ENCODE measurements at regions not wholly inside any gene's neighbourhood (a gene's known extent, or its start where the extent isn't known, plus 50 kb on each side); places are given as distances from the start of the nearest gene placed in this dataset.
"Not testable (repeated sequence)": the region's sequence is repeated elsewhere in the genome, so short reads cannot be mapped to it uniquely, and the experiment has no call there.

GRCh38 chr4:66767442-66767841, 777.9 kb downstream of the CENPC start:
- no peaks in the 10 kb centered on the region for H3K9me3 ChIP-seq (ENCODE audit: insufficient read depth, low read depth, low read length)
- H3K4me2 ChIP-seq (ENCODE audit: low read depth, low read length, poor library complexity, severe bottlenecking), result no peak overlapping the region
- no peaks in the 10 kb centered on the region for H3K9me2 ChIP-seq (replicated peaks; ENCODE audit: low read depth, low read length)
- H3K79me2 ChIP-seq (ENCODE audit: insufficient read depth, low read length), result no peaks in the 10 kb centered on the region
- no peaks in the 10 kb centered on the region for H3F3A ChIP-seq (ENCODE audit: low read depth)
- H2AFZ ChIP-seq (ENCODE audit: low read length), result no peak overlapping the region
- no peaks in the 10 kb centered on the region for H3K27me3 ChIP-seq (ENCODE audit: insufficient read depth, low read length, poor library complexity, severe bottlenecking)
- H3K36me3 ChIP-seq (ENCODE audit: insufficient read depth, low read length), result no peaks in the 10 kb centered on the region
- TF ChIP-seq EZH2phosphoT487 (IDR thresholded peaks at IDR 0.05; ENCODE audit: borderline replicate concordance) (no peak), CTCF (conservative IDR thresholded peaks at IDR 0.05; ENCODE audit: low read length) (no peak)
- no peak overlapping the region for H3K4me3 ChIP-seq (ENCODE audit: low read length, poor library complexity, severe bottlenecking)
- no peaks in the 10 kb centered on the region for H3K4me1 ChIP-seq (ENCODE audit: insufficient read depth, low read length, poor library complexity, severe bottlenecking)
- H3K9ac ChIP-seq (ENCODE audit: low read depth, low read length, poor library complexity, severe bottlenecking), result no peak overlapping the region
- H4K20me1 ChIP-seq (ENCODE audit: insufficient read depth, low read length, poor library complexity, severe bottlenecking), result no peaks in the 10 kb centered on the region

- H3K36me3 ChIP-seq (ENCODE audit: insufficient read depth, low read length), result no peaks in the 10 kb centered on the region
- no peaks in the 10 kb centered on the region for H3K4me1 ChIP-seq (ENCODE audit: insufficient read depth, low read length, poor library complexity, severe bottlenecking)
- no peak for TF ChIP-seq EZH2phosphoT487 (IDR thresholded peaks at IDR 0.05; ENCODE audit: borderline replicate concordance)
- TF ChIP-seq CTCF (conservative IDR thresholded peaks at IDR 0.05; ENCODE audit: low read length), result no peak
- no peaks in the 10 kb centered on the region for H4K20me1 ChIP-seq (ENCODE audit: insufficient read depth, low read length, poor library complexity, severe bottlenecking)
- no peak overlapping the region for H3K4me3 ChIP-seq (ENCODE audit: low read length, poor library complexity, severe bottlenecking)
- no peak overlapping the region for H3K9ac ChIP-seq (ENCODE audit: low read depth, low read length, poor library complexity, severe bottlenecking)
- no peaks in the 10 kb centered on the region for H3K9me3 ChIP-seq (ENCODE audit: insufficient read depth, low read depth, low read length)
- H3K79me2 ChIP-seq (ENCODE audit: insufficient read depth, low read length), result no peaks in the 10 kb centered on the region
- H3K4me2 ChIP-seq (ENCODE audit: low read depth, low read length, poor library complexity, severe bottlenecking), result no peak overlapping the region
- H3F3A ChIP-seq (ENCODE audit: low read depth), result no peaks in the 10 kb centered on the region
- no peaks in the 10 kb centered on the region for H3K27me3 ChIP-seq (ENCODE audit: insufficient read depth, low read length, poor library complexity, severe bottlenecking)
- H2AFZ ChIP-seq (ENCODE audit: low read length), result no peak overlapping the region
- no peaks in the 10 kb centered on the region for H3K9me2 ChIP-seq (replicated peaks; ENCODE audit: low read depth, low read length)
These were observed 778.7 kb downstream of the CENPC start for GRCh38 chr4:66766557-66766956.

- H3F3A ChIP-seq (ENCODE audit: low read depth), result no peaks in the 10 kb centered on the region
- H3K9me3 ChIP-seq (ENCODE audit: insufficient read depth, low read depth, low read length), result no peaks in the 10 kb centered on the region
- no peaks in the 10 kb centered on the region for H3K27me3 ChIP-seq (ENCODE audit: insufficient read depth, low read length, poor library complexity, severe bottlenecking)
- no peak overlapping the region for H3K4me3 ChIP-seq (ENCODE audit: low read length, poor library complexity, severe bottlenecking)
- no peak overlapping the region for H3K4me2 ChIP-seq (ENCODE audit: low read depth, low read length, poor library complexity, severe bottlenecking)
- H3K9me2 ChIP-seq (replicated peaks; ENCODE audit: low read depth, low read length), result no peaks in the 10 kb centered on the region
- H3K4me1 ChIP-seq (ENCODE audit: insufficient read depth, low read length, poor library complexity, severe bottlenecking), result no peaks in the 10 kb centered on the region
- TF ChIP-seq CTCF (conservative IDR thresholded peaks at IDR 0.05; ENCODE audit: low read length), result no peak
- TF ChIP-seq EZH2phosphoT487 (IDR thresholded peaks at IDR 0.05; ENCODE audit: borderline replicate concordance), result no peak
- H3K79me2 ChIP-seq (ENCODE audit: insufficient read depth, low read length), result no peaks in the 10 kb centered on the region
- no peaks in the 10 kb centered on the region for H4K20me1 ChIP-seq (ENCODE audit: insufficient read depth, low read length, poor library complexity, severe bottlenecking)
- H2AFZ ChIP-seq (ENCODE audit: low read length), result no peak overlapping the region
- no peaks in the 10 kb centered on the region for H3K36me3 ChIP-seq (ENCODE audit: insufficient read depth, low read length)
- no peak overlapping the region for H3K9ac ChIP-seq (ENCODE audit: low read depth, low read length, poor library complexity, severe bottlenecking)
These were observed 795.0 kb downstream of the CENPC start for GRCh38 chr4:66750273-66750672.

- H4K20me1 ChIP-seq (ENCODE audit: insufficient read depth, low read length, poor library complexity, severe bottlenecking); H3K27me3 ChIP-seq (ENCODE audit: insufficient read depth, low read length, poor library complexity, severe bottlenecking); H3K4me1 ChIP-seq (ENCODE audit: insufficient read depth, low read length, poor library complexity, severe bottlenecking); H3K9ac ChIP-seq (ENCODE audit: low read depth, low read length, poor library complexity, severe bottlenecking); H3K79me2 ChIP-seq (ENCODE audit: insufficient read depth, low read length); H3K36me3 ChIP-seq (ENCODE audit: insufficient read depth, low read length); H3K4me2 ChIP-seq (ENCODE audit: low read depth, low read length, poor library complexity, severe bottlenecking); H3F3A ChIP-seq (ENCODE audit: low read depth); H3K9me2 ChIP-seq (replicated peaks; ENCODE audit: low read depth, low read length); H2AFZ ChIP-seq (ENCODE audit: low read length); H3K4me3 ChIP-seq (ENCODE audit: low read length, poor library complexity, severe bottlenecking); H3K9me3 ChIP-seq (ENCODE audit: insufficient read depth, low read depth, low read length): not testable (repeated sequence)
These were observed 798.4 kb downstream of the CENPC start for GRCh38 chr4:66746918-66747317.
